Activated naive CD4-positive, alpha-beta T cell treated with anti-CD3 and anti-CD28 coated beads, Interleukin-2, amount 50 U/mL, for 72 hours (primary cell): ENCODE measurements at regions not wholly inside any gene's neighbourhood (a gene's known extent, or its start where the extent isn't known, plus 50 kb on each side); places are given as distances from the start of the nearest gene placed in this dataset.
"Not testable (repeated sequence)": the region's sequence is repeated elsewhere in the genome, so short reads cannot be mapped to it uniquely, and the experiment has no call there.

ENCODE experiments used
- ATAC-seq, 2 donors: fragments of 150-1000 bp; cut with Tn5 transposase; 2 replicates each; pipeline ENCODE4 v1.10.0; 2021; ENCODE audit warnings: mild to moderate bottlenecking in 2 of 2, moderate library complexity in 2 of 2
- DNase-seq, 2 donors: peaks; one replicate each; pipeline ENCODE4 v3.0.0; 2021 to 2022; ENCODE audit warnings: low spot score in 2 of 2
- H3K27ac Mint-ChIP-seq, 2 donors: one replicate each; pipeline ENCODE4 v1.8.0; 2022; ENCODE audit warnings: mild to moderate bottlenecking in 2 of 2, mixed read lengths in 2 of 2
- H3K36me3 Mint-ChIP-seq, 2 donors: one replicate each; pipeline ENCODE4 v1.8.0; 2022; ENCODE audit warnings: mixed read lengths in 2 of 2
- H3K9me3 Mint-ChIP-seq, 2 donors: one replicate each; pipeline ENCODE4 v1.8.0; 2022; ENCODE audit warnings: mixed read lengths in 2 of 2

- DNase-seq (no peak), ATAC-seq (no peak)
- H3K27ac Mint-ChIP-seq = no peak overlapping the region
- H3K36me3 Mint-ChIP-seq = no peaks in the 10 kb centered on the region
- H3K9me3 Mint-ChIP-seq = no peaks in the 10 kb centered on the region
Measured at GRCh38 chr1:214844319-214844718, 238.2 kb upstream of the KCNK2 start.

DNA sequence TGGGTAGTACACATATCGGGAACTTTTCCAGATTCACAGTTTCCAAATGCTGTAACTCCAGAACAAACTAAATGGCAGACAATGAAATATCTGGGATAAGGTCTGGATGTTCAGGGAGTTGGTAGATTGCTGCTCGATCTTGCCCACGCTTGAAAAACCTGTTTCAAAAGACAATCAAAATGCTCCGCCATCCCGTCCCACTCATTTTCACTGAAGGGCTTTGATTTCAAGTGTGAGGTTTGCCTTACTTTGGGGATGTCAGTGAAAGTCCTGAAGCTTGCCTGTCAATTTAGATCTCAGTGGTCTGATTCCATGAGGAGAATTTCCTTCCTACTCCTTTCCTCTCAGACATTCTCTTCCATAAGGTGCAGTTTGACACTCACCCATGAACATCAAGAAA lies 236.3 kb upstream of the KCNK2 start:
- no peak overlapping the region for H3K27ac Mint-ChIP-seq
- peaks cover 6% of the 10 kb centered on the region in 2 donors for H3K9me3 Mint-ChIP-seq
- H3K36me3 Mint-ChIP-seq = peaks cover 0 to 6% of the 10 kb centered on the region in 2 donors
- no peak for ATAC-seq
- no peak for DNase-seq

DNA sequence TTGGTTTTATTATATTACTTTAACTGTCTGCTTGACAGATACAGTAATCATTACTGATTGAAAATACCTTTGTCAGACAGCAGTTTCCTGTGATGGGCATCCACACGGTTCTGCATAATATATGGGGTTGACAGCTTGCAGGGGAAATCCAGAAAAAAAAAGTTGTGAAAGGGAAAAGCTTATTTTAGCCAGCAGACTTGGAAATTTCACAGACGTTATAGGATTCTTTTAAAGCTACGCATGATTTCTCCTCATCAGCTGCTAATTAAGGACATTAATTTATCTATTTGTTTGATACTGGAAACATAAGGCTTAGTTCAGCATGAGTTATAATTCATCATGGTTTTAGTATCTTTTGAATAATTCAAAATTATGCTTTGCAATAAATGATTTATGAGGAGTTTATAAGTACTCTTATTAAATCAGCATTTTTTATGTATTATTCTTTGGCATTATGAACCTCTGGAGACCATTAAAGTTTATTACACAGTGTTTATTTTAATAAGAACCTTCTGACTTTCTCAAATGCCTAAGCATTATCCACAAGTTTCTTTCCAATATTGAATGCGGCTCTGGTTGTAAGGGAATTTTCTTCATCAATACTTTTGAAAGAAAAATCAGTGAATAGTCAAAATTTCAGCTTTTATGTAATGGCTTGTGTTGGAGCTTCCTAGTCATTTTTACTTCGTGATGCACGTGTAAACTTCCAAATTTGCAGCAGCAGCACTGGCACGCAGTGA lies 235.3 kb upstream of the KCNK2 start:
- no peak for ATAC-seq
- Mint-ChIP-seq H3K27ac (no peak overlapping the region), H3K36me3 (peaks cover 0 to 6% of the 10 kb centered on the region in 2 donors), H3K9me3 (peaks cover 6% of the 10 kb centered on the region in 2 donors)
- no peak for DNase-seq

DNA sequence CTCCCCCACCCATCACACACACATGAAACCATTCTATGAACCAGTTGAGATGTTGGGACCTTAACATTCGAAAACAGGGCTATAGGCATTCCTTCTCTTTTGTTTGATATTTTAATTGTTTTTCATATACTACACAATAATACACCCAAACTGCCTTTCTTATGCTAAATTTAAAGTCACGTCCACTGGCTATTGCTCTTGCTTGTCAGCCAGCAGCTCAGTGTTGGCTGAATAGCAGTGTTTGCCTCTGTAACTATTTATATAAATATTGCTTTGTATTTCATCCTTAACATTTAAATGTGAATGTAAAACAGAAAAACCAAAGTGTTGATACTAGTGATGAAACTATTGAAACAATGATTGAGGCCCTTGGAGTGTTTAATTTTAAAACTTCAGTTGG lies 234.4 kb upstream of the KCNK2 start:
- peaks cover 0 to 6% of the 10 kb centered on the region in 2 donors for H3K36me3 Mint-ChIP-seq
- DNase-seq (no peak), ATAC-seq (no peak)
- H3K27ac Mint-ChIP-seq = no peak overlapping the region
- H3K9me3 Mint-ChIP-seq = peaks cover 6% of the 10 kb centered on the region in 2 donors

DNA sequence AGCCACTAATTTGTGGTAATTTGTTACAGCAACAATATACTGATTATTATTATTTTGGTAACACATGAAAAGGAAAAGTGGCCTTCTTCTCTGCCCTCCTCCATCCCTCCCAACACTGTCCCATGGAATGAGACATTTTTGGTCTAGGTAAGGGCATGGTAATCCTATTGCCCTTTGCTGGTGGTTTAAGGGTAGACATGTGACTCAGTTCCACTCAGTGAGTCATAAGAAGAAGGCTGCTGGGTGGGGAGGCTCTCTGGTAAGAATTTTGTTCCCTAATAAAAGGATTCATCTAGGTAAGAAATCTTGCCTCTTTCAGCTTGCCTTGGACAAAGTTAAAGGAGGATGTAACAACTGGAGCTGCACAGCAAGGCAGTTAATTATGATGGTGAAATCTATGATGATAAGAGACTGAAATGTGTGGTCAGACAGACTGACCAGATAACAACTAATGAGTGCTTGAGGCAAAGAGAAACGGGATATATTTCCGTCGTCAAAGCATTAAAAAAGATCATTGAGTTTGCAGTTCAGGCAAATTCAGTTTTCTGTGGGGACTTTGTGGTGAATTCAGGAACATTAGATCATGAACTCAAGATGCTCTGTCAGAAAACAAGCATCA lies 232.0 kb upstream of the KCNK2 start:
- Mint-ChIP-seq H3K36me3 (peaks cover 0 to 6% of the 10 kb centered on the region in 2 donors), H3K27ac (no peak overlapping the region), H3K9me3 (peaks cover 6% of the 10 kb centered on the region in 2 donors)
- peak in 1 of 2 donors; percentile 48 for ATAC-seq
- no peak for DNase-seq

DNA sequence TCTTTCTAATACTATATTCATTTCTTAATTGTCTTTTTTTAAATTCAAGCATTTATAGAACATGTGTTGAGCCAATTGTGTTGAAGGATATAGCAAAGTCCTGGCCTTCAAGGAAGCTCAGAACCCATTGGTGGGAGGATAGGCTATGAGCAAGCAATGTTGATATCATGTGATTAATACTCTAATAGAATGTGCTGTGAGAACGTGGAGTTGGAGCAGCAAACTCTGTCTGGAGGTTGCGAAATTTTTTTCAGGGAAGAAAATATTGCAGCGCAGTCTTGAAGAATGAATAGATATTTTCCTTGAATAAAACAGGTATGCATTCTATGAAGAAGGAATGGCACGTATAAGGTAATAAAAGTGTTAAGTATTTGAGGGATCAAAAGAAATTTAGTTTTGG lies 229.2 kb upstream of the KCNK2 start:
- no peak for DNase-seq
- no peak overlapping the region for H3K27ac Mint-ChIP-seq
- ATAC-seq = no peak
- peaks cover 0 to 6% of the 10 kb centered on the region in 2 donors for H3K36me3 Mint-ChIP-seq
- peaks cover 6% of the 10 kb centered on the region in 2 donors for H3K9me3 Mint-ChIP-seq

GRCh38 chr1:214854126-214854875 lies 228.2 kb upstream of the KCNK2 start:
- Mint-ChIP-seq H3K9me3 (peaks cover 6% of the 10 kb centered on the region in 2 donors), H3K36me3 (peaks cover 0 to 6% of the 10 kb centered on the region in 2 donors), H3K27ac (no peak overlapping the region)
- no peak for DNase-seq
- ATAC-seq = no peak

- Mint-ChIP-seq H3K36me3 (no peaks in the 10 kb centered on the region), H3K27ac (no peak overlapping the region), H3K9me3 (no peaks in the 10 kb centered on the region)
- DNase-seq (no peak), ATAC-seq (no peak)
Measured at GRCh38 chr1:214856843-214857242, 225.7 kb upstream of the KCNK2 start.

GRCh38 chr1:214857716-214858115 lies 224.8 kb upstream of the KCNK2 start:
- Mint-ChIP-seq H3K27ac (no peak overlapping the region), H3K9me3 (no peaks in the 10 kb centered on the region), H3K36me3 (no peaks in the 10 kb centered on the region)
- no peak for ATAC-seq
- DNase-seq = no peak

DNA sequence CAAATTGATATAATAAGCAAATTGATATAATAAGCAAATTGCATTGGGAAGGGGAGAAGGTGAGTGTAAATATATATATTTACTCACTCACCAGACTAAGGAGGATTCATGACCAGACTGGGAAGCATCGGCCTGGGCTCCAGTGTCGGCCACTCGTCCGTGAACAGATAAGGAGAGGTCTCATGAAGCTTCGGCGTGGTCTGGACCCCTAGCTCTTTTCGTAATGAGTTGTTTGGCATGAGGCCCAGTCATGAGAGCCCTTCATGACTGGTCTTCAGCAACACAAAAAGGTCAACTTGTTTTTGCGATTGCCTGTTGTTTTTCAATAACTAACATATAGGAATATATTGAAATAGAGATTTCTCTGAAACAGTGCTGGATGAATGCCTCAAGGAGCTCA lies 222.9 kb upstream of the KCNK2 start:
- H3K9me3 Mint-ChIP-seq = no peaks in the 10 kb centered on the region
- DNase-seq (no peak), ATAC-seq (no peak)
- H3K27ac Mint-ChIP-seq = no peak overlapping the region
- no peaks in the 10 kb centered on the region for H3K36me3 Mint-ChIP-seq

DNA sequence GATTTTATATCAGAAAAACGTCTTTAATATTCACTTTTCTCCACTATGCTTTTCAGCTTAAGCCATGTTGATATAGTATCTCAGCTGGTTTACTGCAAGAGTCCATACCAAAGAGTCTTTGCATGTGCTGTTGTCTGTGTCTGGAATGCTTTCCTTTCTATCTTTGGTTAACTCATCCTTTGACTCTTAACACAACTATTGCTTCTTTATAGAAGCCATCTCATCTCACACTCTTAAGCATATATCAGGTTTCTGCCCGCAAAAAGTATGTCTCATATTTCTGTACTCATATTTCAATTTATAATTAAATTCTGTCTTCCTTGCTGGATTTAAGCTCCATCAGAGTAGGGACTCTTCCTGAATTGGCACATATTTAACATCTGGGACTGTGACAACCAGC lies 220.9 kb upstream of the KCNK2 start:
- no peaks in the 10 kb centered on the region for H3K9me3 Mint-ChIP-seq
- no peaks in the 10 kb centered on the region for H3K36me3 Mint-ChIP-seq
- no peak for ATAC-seq
- no peak for DNase-seq
- H3K27ac Mint-ChIP-seq = no peak overlapping the region

GRCh38 chr1:214862421-214862820 lies 220.1 kb upstream of the KCNK2 start:
- no peaks in the 10 kb centered on the region for H3K9me3 Mint-ChIP-seq
- H3K36me3 Mint-ChIP-seq = no peaks in the 10 kb centered on the region
- DNase-seq (no peak), ATAC-seq (no peak)
- no peak overlapping the region for H3K27ac Mint-ChIP-seq

- no peak for ATAC-seq
- DNase-seq = no peak
- Mint-ChIP-seq H3K27ac (no peak overlapping the region), H3K9me3 (no peaks in the 10 kb centered on the region), H3K36me3 (no peaks in the 10 kb centered on the region)
Measured at GRCh38 chr1:214864896-214865688, 217.4 kb upstream of the KCNK2 start.

DNA sequence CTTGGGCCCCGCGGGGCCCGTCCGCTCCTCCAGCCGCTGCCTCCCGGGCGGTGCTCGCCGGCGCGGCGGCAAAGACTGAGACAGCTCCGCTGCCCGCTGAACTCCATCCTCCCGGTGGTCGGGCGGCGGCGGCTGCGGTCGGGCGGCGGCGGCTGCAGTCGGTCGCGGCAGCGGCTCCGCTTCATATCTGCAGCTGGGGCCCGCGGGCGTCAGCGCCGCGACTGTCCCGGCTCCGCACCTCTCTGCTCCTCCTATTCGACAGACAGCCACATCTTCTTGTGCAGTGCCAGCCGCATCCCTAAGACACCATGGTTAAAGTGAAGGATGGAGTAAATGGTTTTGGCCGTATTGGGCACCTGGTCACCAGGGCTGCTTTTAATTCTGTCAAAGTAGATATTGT lies 212.1 kb upstream of the KCNK2 start:
- not testable (repeated sequence) for H3K36me3 Mint-ChIP-seq, DNase-seq, H3K9me3 Mint-ChIP-seq, ATAC-seq, H3K27ac Mint-ChIP-seq

- ATAC-seq (no peak), DNase-seq (no peak)
- peaks cover 0 to 5% of the 10 kb centered on the region in 2 donors for H3K9me3 Mint-ChIP-seq
- H3K27ac Mint-ChIP-seq = no peak overlapping the region
- H3K36me3 Mint-ChIP-seq = peaks cover 0 to 5% of the 10 kb centered on the region in 2 donors
Measured at GRCh38 chr1:214880956-214881355, 201.6 kb upstream of the KCNK2 start.

- Mint-ChIP-seq H3K36me3 (peaks cover 0 to 5% of the 10 kb centered on the region in 2 donors), H3K9me3 (peaks cover 0 to 5% of the 10 kb centered on the region in 2 donors), H3K27ac (no peak overlapping the region)
- ATAC-seq (no peak), DNase-seq (no peak)
Measured at GRCh38 chr1:214882616-214883015, 199.9 kb upstream of the KCNK2 start.
